ENCODE measurements at regions not wholly inside any gene's neighbourhood (a gene's known extent, or its start where the extent isn't known, plus 50 kb on each side); places are given as distances from the start of the nearest gene placed in this dataset.
"Not testable (repeated sequence)": the region's sequence is repeated elsewhere in the genome, so short reads cannot be mapped to it uniquely, and the experiment has no call there.

DNA sequence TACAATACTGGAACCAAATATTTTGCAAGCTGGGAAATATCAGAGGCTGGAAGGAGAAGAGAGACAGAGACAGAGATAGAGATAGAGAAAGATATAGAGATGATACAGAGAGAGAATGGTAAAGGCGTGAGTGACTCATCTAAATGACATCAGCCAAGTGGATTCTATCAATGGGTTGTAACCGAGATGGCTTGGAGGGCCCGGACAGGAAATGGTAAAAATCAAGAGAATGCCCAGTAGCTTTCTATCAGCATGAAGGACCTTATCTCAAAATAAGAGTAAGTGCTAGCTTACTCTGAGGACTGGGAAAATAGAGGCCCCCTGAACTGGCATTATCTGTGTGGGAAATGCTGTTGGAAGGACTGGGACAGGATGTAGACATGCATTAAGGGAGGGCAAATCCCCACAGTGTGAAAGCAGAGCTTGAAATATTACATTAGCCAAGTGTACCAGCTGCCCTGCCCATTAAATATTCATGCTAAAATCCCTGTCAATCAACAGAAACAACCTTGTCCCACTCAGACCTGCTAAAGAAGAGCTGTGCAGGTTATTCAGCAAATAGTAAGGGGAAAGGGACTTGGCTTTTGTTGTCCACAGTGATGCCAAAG is 76.6 kb upstream of the ZNF644 start:
- DNase-seq (ENCODE audit: low read depth), result no peak

DNA sequence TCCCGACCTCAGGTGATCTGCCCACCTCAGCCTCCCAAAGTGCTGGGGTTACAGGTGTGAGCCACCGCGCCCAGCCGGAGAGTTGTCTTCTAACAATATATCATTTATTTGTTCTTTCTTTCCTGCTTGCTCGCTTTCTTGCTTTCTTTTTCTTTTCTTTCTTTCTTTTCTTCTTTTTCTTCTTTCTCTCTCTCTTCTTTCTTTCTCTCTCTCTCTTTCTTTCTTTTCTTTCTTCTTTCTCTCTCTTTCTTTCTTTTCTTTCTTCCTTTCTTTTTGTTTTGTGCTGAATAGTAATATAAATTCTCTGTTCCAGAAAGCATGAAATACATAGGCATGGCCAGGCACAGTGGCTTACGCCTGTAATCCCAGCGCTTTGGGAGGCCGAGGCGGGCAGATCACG is 73.5 kb upstream of the ZNF644 start:
- DNase-seq (ENCODE audit: low read depth), result not testable (repeated sequence)

DNA sequence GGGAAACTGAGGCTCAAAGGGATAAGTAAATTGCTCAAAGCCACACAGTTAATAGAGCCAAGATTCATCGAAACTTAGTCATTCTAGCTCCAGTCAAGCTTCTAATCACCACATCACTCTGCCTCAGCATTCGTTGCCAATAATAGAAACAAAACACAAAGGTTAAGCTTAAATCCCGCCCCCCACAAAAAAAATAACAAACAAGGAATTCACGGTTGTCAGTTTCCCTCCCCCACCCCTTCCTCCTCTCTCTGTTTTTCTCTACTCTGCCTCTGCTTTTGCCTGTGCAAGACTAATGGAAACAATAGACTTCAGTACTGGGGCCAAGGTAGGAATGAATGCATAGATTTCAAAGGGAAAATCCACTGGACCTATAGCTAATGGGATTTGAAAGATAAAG is 70.7 kb upstream of the ZNF644 start:
- no peak for DNase-seq (ENCODE audit: low read depth)

DNA sequence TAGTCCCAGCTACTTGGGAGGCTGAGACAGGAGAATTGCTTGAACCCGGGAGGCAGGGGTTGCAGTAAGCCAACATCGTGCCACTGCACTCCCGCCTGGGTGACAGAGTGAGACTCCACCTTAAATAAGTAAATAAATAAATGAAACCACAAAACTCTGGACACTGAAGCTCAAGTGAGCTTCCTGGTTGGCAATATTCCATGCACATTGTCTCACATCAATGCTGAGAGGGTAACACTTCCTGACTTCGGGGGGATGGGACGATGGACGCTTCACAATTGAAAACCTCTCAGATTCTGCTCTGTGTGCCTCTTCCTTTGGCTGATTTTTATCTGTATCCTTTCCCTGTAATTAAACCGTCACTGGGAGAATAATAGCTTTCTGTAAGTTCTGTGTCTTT is 70.0 kb upstream of the ZNF644 start:
- no peak for DNase-seq (ENCODE audit: low read depth)

DNA sequence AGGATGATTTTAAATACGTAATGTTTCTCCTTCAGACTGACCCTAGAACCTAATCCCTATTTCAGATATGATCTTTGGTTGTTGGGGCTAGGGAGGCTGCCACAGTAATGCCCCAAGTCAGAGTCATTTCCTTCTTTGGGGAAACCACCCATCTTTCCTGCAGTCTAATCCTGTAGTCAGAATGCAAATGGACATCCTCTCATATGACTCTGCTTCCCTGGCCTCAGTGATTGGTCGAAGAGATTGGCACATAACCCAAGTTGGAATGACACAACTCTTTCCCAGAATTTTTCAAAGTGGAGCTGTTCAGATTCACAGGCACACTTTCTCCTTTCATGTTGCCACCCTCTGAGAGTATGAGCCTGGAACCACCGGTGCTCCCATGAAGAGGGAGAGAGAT is 58.8 kb upstream of the ZNF644 start:
- DNase-seq (ENCODE audit: low read depth), result no peak

DNA sequence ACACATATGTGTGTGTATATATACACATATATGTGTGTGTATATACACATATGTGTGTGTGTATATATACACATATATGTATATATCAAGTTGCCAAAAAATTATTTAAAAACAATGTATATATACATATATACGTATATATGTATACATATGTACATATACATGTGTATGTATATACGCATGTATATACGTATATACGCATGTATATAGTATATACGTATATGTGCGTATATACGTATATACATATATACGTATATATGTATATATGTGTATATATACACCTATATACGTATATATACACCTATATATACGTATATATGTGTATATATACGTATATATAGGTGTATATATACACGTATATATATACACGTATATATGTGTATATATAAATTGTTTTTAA is 57.0 kb upstream of the ZNF644 start:
- DNase-seq (ENCODE audit: low read depth), result no peak

DNA sequence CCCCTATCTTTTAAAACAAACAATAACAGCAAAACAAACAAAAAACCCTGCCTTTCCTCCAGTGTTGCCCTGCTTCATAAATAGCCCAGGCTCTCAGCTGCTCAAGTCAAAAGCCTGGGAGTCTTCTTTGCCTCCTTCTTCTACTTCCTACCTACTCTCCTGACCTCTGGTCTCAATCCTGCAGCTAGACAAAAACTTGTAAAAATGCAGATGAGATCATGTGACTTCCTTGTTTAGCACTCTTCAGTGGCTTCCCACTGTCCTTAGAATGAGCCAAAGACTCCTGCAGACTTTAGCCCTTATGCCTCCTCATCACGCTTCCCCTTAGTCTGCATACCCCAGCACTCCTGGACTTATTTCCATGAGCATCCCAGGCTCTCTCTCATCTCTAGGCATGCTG is 55.0 kb upstream of the ZNF644 start:
- no peak for DNase-seq (ENCODE audit: low read depth)

DNA sequence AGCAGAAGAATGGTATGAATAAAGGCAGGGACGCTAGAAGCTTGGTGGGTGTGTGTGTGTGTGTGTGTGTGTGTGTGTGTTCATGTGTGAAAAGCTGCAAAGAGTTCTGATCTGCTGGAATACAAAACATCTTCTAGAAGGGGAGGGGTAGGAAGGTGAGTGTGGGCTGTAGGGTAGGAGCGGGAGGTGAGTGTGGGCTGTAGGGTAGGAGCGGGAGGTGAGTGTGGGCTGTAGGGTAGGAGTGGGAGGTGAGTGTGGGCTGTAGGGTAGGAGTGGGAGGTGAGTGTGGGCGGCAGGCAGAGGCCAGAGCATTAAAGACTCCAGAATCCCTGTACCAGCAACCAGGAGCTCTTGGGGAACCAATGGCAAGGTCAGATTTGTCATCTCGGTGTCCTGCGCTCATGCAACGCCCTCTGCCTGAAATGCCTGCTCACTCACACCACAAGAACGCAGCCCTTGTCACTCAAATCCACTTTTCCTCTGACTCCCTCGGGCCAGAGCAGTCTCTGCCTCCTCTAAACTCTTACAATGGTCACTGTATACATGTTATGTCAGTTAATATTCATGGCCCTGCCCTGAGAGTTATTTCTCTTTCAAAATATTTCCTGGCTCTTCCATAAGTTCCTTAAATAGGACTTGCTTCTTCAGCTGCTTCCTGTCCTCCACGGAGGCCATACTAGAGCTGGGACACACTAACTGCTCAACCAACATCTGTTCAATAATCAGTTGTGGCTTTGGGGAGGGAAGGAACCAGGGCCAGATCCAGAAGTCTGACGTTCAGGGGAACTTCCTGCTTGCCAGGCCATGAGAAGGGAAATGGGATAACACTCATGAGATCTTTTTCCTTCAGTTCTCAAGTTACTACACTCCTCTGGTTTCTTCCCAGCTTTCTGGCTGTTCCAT is 53.6 kb upstream of the ZNF644 start:
- DNase-seq (ENCODE audit: low read depth), result no peak

DNA sequence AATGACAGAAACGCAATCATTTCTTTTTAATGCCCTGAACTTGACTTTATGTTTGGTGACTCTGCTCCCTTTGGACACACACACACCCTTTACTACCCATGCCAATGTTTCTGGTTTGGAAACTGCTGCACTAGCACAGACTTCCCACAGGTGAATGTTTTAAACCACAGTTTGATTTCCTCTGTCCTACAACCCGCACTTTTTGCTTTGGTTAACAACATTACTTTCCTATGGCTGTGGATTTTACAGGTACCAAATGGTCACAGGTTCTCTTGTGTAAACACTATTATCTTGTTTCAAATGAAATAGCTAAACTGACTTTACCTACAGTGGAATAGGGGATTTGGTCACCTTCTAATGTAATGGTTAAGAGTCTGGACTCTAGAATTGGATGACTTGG is 51.5 kb upstream of the ZNF644 start:
- DNase-seq (ENCODE audit: low read depth), result no peak

DNA sequence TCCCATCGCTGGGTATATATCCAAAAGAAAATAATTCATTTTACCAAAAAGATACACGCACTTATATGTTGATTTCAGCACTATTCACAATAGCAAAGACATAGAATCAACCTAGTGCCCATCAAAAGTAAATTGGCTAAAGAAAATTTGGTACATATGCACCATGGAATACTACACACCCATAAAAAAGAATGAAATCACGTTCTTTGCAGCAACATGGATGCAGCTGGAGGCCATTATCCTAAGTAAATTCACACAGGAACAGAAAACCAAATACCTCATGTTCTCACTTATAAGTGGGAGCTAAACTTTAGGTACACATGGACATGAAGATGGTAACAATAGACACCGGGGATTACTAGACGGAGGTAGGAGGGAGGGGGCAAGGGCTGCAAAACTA is 50.0 kb upstream of the ZNF644 start:
- DNase-seq (ENCODE audit: low read depth), result no peak

Data from stimulated activated CD8-positive, alpha-beta memory T cell treated with anti-CD3 and anti-CD28 coated beads, Interleukin-7, amount 100 ng/mL, for 24 hours (primary cell).